IPS-20b (cell line): ENCODE measurements at regions not wholly inside any gene's neighbourhood (a gene's known extent, or its start where the extent isn't known, plus 50 kb on each side); places are given as distances from the start of the nearest gene placed in this dataset.

Experiments
- H3K27ac ChIP-seq: one replicate; pipeline ENCODE4 v1.5.1; 2013; ENCODE audit warnings: low read length
- H3K27me3 ChIP-seq: 2 replicates; pipeline ENCODE4 v1.6.1; 2013; ENCODE audit warnings: mild to moderate bottlenecking, low read length, inconsistent platforms; ENCODE audit not compliant: insufficient read depth
- H3K36me3 ChIP-seq: 2 replicates; pipeline ENCODE4 v1.6.1; 2013; ENCODE audit warnings: low read depth, mild to moderate bottlenecking, inconsistent platforms, low read length, moderate library complexity; ENCODE audit not compliant: insufficient read depth
- H3K4me1 ChIP-seq: 2 replicates; pipeline ENCODE4 v1.6.1; 2013; ENCODE audit warnings: mild to moderate bottlenecking, control low read depth, inconsistent platforms, low read length, moderate library complexity; ENCODE audit not compliant: insufficient read depth
- H3K4me3 ChIP-seq: 2 replicates; pipeline ENCODE4 v1.5.1; 2013; ENCODE audit warnings: mild to moderate bottlenecking, low read length, inconsistent platforms
- H3K9ac ChIP-seq: 2 replicates; pipeline ENCODE4 v1.6.1; 2013; ENCODE audit warnings: low read depth, mild to moderate bottlenecking, inconsistent platforms, low read length, moderate library complexity
- H3K9me3 ChIP-seq: 2 replicates; pipeline ENCODE4 v1.6.1; 2013; ENCODE audit warnings: mild to moderate bottlenecking, low read depth, low read length, inconsistent platforms; ENCODE audit not compliant: insufficient read depth

- Histone ChIP-seq H3K4me1 (no peaks in the 10 kb centered on the region), H3K9me3 (no peaks in the 10 kb centered on the region), H3K9ac (no peak overlapping the region), H3K4me3 (no peak overlapping the region), H3K36me3 (no peaks in the 10 kb centered on the region), H3K27ac (no peak overlapping the region), H3K27me3 (no peaks in the 10 kb centered on the region)
Observed at GRCh38 chr21:39124681-39125251, 58.5 kb downstream of the PSMG1 start.

DNA sequence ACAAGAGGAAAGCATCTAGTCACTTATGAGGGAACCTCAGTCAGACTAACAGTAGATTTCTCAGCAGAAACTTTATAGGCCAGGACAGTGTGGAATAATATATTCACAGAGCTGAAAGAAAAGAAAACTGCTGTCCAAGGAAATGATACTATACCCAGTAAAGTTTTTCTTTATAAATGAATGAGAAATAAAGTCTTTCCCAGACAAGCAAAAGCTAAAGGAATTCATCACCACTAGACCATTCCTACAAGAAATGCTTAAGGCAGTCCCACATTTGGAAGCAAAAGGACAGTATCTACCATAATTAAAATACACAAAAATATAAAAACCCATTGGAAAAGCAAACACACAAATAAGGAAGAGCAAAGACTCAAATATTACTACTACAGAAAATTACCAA, 59.9 kb downstream of the PSMG1 start:
- H3K27ac ChIP-seq, result no peak overlapping the region
- no peaks in the 10 kb centered on the region for H3K9me3 ChIP-seq
- no peak overlapping the region for H3K4me3 ChIP-seq
- no peak overlapping the region for H3K9ac ChIP-seq
- no peaks in the 10 kb centered on the region for H3K36me3 ChIP-seq
- H3K4me1 ChIP-seq, result no peaks in the 10 kb centered on the region
- no peaks in the 10 kb centered on the region for H3K27me3 ChIP-seq

DNA sequence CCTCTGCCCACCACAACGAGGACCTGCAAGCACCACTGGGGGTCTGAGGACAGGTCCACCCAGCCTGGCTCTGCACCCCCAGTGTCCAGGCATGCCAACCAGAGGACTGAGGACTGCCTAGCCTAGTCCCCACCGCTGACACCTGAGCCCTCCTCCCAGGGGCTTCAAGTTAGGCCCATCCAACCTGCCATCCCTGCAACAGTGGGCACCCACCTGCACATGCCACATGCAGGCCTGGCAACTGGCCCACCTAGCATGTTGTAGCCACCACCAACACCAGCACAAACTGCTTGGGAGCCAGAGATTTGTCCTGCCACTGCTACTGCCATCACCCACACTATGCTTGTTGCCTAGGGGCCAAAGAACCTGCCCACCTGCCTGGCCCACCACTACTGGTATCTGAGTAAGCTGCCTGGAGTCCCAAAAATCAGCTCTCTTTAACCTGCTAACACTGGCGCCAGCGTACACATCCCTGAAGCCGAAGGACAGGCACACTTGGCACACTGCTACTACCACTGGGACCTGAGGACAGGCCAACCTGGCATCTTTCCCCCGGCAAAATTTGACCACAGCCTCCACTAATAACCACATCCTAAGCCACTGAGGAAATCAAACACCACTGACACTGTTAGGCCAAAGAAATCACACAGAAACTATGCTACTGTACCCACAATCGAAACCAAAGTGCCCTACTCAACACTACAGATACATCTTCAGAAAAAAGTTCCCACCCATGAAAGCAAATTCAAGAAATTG, 61.5 kb downstream of the PSMG1 start:
- H3K27ac ChIP-seq, result no peak overlapping the region
- no peaks in the 10 kb centered on the region for H3K4me1 ChIP-seq
- H3K9me3 ChIP-seq, result no peaks in the 10 kb centered on the region
- H3K27me3 ChIP-seq, result no peaks in the 10 kb centered on the region
- H3K9ac ChIP-seq, result no peak overlapping the region
- no peaks in the 10 kb centered on the region for H3K36me3 ChIP-seq
- no peak overlapping the region for H3K4me3 ChIP-seq

- Histone ChIP-seq H3K27ac (no peak overlapping the region), H3K9ac (no peak overlapping the region), H3K27me3 (no peaks in the 10 kb centered on the region), H3K36me3 (no peaks in the 10 kb centered on the region), H3K4me3 (no peak overlapping the region), H3K4me1 (no peaks in the 10 kb centered on the region), H3K9me3 (no peaks in the 10 kb centered on the region)
Observed at GRCh38 chr21:39120876-39121599, 62.2 kb downstream of the PSMG1 start.

- no peaks in the 10 kb centered on the region for H3K27me3 ChIP-seq
- H3K27ac ChIP-seq, result no peak overlapping the region
- H3K9ac ChIP-seq, result no peak overlapping the region
Observed at GRCh38 chr21:39119891-39120290, 63.4 kb downstream of the PSMG1 start.

GRCh38 chr21:39118604-39119215, 64.5 kb downstream of the PSMG1 start:
- no peak overlapping the region for H3K9ac ChIP-seq
- no peaks in the 10 kb centered on the region for H3K36me3 ChIP-seq
- no peaks in the 10 kb centered on the region for H3K27me3 ChIP-seq
- H3K4me3 ChIP-seq, result no peak overlapping the region
- H3K9me3 ChIP-seq, result no peaks in the 10 kb centered on the region
- H3K27ac ChIP-seq, result no peak overlapping the region
- H3K4me1 ChIP-seq, result no peaks in the 10 kb centered on the region

More at GRCh38 chr21:39119891-39120290, 63.4 kb downstream of the PSMG1 start:
- Histone ChIP-seq H3K9me3 (no peaks in the 10 kb centered on the region), H3K4me1 (no peaks in the 10 kb centered on the region), H3K4me3 (no peak overlapping the region), H3K36me3 (no peaks in the 10 kb centered on the region)

DNA sequence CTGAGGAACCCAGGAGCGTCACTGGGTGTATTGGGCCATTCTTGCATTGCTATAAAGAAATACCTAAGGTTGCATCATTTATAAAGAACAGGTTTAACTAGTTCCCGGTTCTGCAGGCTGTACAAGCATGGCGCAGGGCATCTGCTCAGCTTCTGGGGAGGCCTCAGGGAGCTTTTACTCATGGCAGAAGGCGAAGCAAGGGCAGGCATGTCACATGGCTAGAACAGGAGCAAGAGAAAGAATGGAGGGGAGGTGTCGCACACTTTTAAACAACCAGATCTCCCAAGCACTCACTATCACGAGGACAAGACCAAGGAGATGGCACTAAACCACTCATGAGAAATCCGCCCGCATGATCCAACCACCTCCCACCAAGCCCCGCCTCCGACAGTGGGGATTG, 65.2 kb downstream of the PSMG1 start:
- Histone ChIP-seq H3K36me3 (no peaks in the 10 kb centered on the region), H3K27ac (no peak overlapping the region), H3K4me3 (no peak overlapping the region), H3K4me1 (no peaks in the 10 kb centered on the region), H3K27me3 (no peaks in the 10 kb centered on the region), H3K9me3 (no peaks in the 10 kb centered on the region), H3K9ac (no peak overlapping the region)

DNA sequence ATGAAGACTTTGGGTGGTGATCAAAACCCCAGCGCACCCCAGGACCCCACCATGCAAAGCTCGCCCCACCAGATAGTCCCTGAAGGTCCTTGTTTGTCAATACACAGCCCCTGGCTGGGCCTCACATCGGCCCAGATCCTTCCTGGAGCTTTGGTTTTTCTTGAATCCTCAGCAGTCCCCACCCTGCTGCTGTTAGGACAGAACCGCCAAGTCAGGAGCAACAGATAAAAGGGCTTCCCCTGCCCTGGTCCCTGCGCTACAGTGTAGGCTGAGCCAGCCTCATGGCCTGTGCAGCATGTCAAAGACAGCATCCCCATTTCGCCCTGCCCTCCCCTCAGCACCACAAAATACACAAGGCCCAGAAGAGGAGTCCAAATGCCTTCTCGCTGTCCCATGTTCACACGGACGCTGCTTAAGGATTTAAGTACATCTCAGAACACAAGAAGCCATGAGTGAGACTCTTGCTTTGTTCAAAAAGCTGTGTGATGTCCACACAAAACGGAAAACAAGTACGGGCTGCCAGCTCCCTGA, 65.7 kb downstream of the PSMG1 start:
- Histone ChIP-seq H3K36me3 (no peaks in the 10 kb centered on the region), H3K4me1 (no peaks in the 10 kb centered on the region), H3K9ac (no peak overlapping the region), H3K9me3 (no peaks in the 10 kb centered on the region), H3K4me3 (no peak overlapping the region), H3K27ac (no peak overlapping the region), H3K27me3 (no peaks in the 10 kb centered on the region)

DNA sequence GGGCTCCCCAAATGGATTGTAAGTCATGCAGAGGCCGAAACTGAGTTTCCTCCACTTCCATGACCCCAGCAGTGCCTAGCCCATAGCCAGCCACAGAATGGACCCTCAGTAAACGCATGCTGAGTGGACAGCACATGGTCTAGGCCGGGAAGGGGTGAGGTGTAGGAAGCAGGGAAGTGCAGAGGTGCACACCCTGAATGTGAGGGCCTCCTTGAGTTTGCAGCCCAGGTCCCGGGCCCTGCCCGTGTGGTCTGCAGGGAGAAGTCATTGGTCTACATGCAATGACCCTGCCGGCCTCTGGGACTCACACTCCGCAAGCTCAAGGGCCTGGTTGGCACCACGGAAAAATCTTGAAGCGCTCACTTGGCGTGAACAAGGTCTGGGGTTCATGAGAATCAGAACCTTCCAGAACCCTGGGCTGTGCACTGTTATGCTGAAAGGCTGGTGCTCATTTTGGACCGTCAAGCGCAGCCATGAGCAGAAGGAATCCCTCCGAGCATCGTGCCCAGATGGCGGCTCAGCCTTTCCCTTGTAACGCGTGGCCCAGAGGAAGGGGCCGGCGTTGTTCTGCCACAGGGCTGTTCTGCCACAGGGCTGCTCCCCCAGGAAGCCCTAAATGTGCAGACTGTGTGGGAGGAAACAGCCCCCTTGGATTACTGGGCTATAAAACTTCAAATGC, 66.4 kb downstream of the PSMG1 start:
- no peak overlapping the region for H3K27ac ChIP-seq
- no peaks in the 10 kb centered on the region for H3K36me3 ChIP-seq
- H3K4me3 ChIP-seq, result no peak overlapping the region
- H3K4me1 ChIP-seq, result no peaks in the 10 kb centered on the region
- no peaks in the 10 kb centered on the region for H3K27me3 ChIP-seq
- no peak overlapping the region for H3K9ac ChIP-seq
- H3K9me3 ChIP-seq, result no peaks in the 10 kb centered on the region

GRCh38 chr21:39115576-39116235, 67.5 kb downstream of the PSMG1 start:
- no peaks in the 10 kb centered on the region for H3K4me1 ChIP-seq
- H3K9me3 ChIP-seq, result no peaks in the 10 kb centered on the region
- H3K9ac ChIP-seq, result no peak overlapping the region
- H3K4me3 ChIP-seq, result no peak overlapping the region
- no peaks in the 10 kb centered on the region for H3K36me3 ChIP-seq
- H3K27me3 ChIP-seq, result no peaks in the 10 kb centered on the region
- H3K27ac ChIP-seq, result no peak overlapping the region
